CD14-positive monocyte (primary cell): ENCODE measurements at regions not wholly inside any gene's neighbourhood (a gene's known extent, or its start where the extent isn't known, plus 50 kb on each side); places are given as distances from the start of the nearest gene placed in this dataset.
"Not testable (repeated sequence)": the region's sequence is repeated elsewhere in the genome, so short reads cannot be mapped to it uniquely, and the experiment has no call there.

Source experiments
- DNase-seq, 3 donors: peaks; one replicate each; pipeline ENCODE4 v3.0.0-alpha.2; 2011 to 2022
- H2AFZ ChIP-seq: 2 replicates; pipeline ENCODE4 v1.6.0; 2012; ENCODE audit warnings: mild to moderate bottlenecking, low read depth, low read length, inconsistent platforms; ENCODE audit not compliant: insufficient read depth, poor library complexity, severe bottlenecking
- H3K27ac ChIP-seq, 2 donors: 1 replicate in 1 of 2; 2 replicates in 1 of 2; pipeline ENCODE4 v1.5.1; 2012 to 2013; ENCODE audit warnings: low read length in 2 of 2, control low read depth in 1 of 2, inconsistent platforms in 1 of 2, low read depth in 1 of 2, mild to moderate bottlenecking in 1 of 2
- H3K27me3 ChIP-seq, 2 donors: one replicate each; pipeline versions ENCODE4 v1.6.0 to v1.6.1; 2011 to 2013; ENCODE audit warnings: low read length in 2 of 2; ENCODE audit not compliant: control insufficient read depth in 2 of 2, insufficient read depth in 2 of 2
- H3K36me3 ChIP-seq, 2 donors: replicated peaks in 1 of 2; 1 replicate in 1 of 2; 2 replicates in 1 of 2; pipeline versions ENCODE4 v1.5.1 to v1.6.1; 2012 to 2013; ENCODE audit warnings: low read length in 2 of 2, control low read depth in 1 of 2, inconsistent platforms in 1 of 2, mild to moderate bottlenecking in 1 of 2; ENCODE audit not compliant: insufficient read depth in 2 of 2, control insufficient read depth in 1 of 2
- H3K4me1 ChIP-seq, 2 donors: 1 replicate in 1 of 2; 2 replicates in 1 of 2; pipeline versions ENCODE4 v1.5.1 to v1.6.1; 2012 to 2013; ENCODE audit warnings: low read length in 2 of 2, control low read depth in 1 of 2, inconsistent platforms in 1 of 2, mild to moderate bottlenecking in 1 of 2, moderate library complexity in 1 of 2; ENCODE audit not compliant: insufficient read depth in 2 of 2, control insufficient read depth in 1 of 2
- H3K4me2 ChIP-seq: replicated peaks from 2 replicates; pipeline ENCODE3; 2012; ENCODE audit warnings: low read length, moderate library complexity, mild to moderate bottlenecking; ENCODE audit not compliant: poor library complexity, severe bottlenecking; ENCODE audit errors: extremely low read depth
- H3K4me3 ChIP-seq, 3 experiments: fragments of 200-600 bp in 1 of 3; sonication (generic) in 1 of 3; replicated peaks in 1 of 3; 1 replicate in 2 of 3; 2 replicates in 1 of 3; pipeline ENCODE4 v1.5.1; 2011 to 2013; ENCODE audit warnings: low read length in 3 of 3, mild to moderate bottlenecking in 3 of 3, control low read depth in 2 of 3, low read depth in 2 of 3, inconsistent platforms in 1 of 3, moderate library complexity in 1 of 3
- H3K79me2 ChIP-seq: 2 replicates; pipeline ENCODE4 v1.6.0; 2012; ENCODE audit warnings: mild to moderate bottlenecking, control low read depth, inconsistent platforms, low read length, moderate library complexity; ENCODE audit not compliant: insufficient read depth
- H3K9ac ChIP-seq: 2 replicates; pipeline ENCODE4 v1.6.0; 2017; ENCODE audit warnings: low read length, mild to moderate bottlenecking; ENCODE audit not compliant: insufficient read depth, poor library complexity, severe bottlenecking
- H3K9me3 ChIP-seq, 2 donors: replicated peaks in 1 of 2; 1 replicate in 1 of 2; 2 replicates in 1 of 2; pipeline versions ENCODE4 v1.5.1 to v1.6.1; 2012 to 2013; ENCODE audit warnings: low read length in 2 of 2, control low read depth in 1 of 2; ENCODE audit not compliant: control insufficient read depth in 1 of 2, insufficient read depth in 1 of 2
- H4K20me1 ChIP-seq: 2 replicates; pipeline ENCODE4 v1.6.0; 2012; ENCODE audit warnings: mild to moderate bottlenecking, low read length, control low read depth, moderate library complexity; ENCODE audit not compliant: insufficient read depth
- H3K27ac Mint-ChIP-seq, 7 donors: one replicate each; pipeline ENCODE4 v1.8.0; 2020; ENCODE audit warnings: mild to moderate bottlenecking in 7 of 7, mixed read lengths in 7 of 7, moderate library complexity in 6 of 7, inconsistent platforms in 2 of 7
- H3K27me3 Mint-ChIP-seq, 3 donors: one replicate each; pipeline ENCODE4 v1.8.0; 2021 to 2022; ENCODE audit warnings: low read depth in 3 of 3, mild to moderate bottlenecking in 3 of 3, mixed read lengths in 3 of 3, moderate library complexity in 3 of 3, inconsistent platforms in 1 of 3
- H3K36me3 Mint-ChIP-seq, 2 donors: one replicate each; pipeline ENCODE4 v1.8.0; 2020; ENCODE audit warnings: mixed read lengths in 2 of 2, inconsistent platforms in 1 of 2, mild to moderate bottlenecking in 1 of 2
- H3K4me1 Mint-ChIP-seq: one replicate; pipeline ENCODE4 v1.8.0; 2020; ENCODE audit warnings: mild to moderate bottlenecking, mixed read lengths
- H3K4me3 Mint-ChIP-seq, 2 donors: one replicate each; pipeline ENCODE4 v1.8.0; 2020; ENCODE audit warnings: mild to moderate bottlenecking in 2 of 2, mixed read lengths in 2 of 2, moderate library complexity in 1 of 2
- H3K9me3 Mint-ChIP-seq, 7 donors: one replicate each; pipeline ENCODE4 v1.8.0; 2020 to 2022; ENCODE audit warnings: mixed read lengths in 7 of 7, mild to moderate bottlenecking in 6 of 7, moderate library complexity in 6 of 7, inconsistent platforms in 2 of 7
- WGBS: methylation state at CpG from one replicate; pipeline ENCODE4 v1.1.5; 2013; ENCODE audit warnings: missing lambda C conversion rate; ENCODE audit not compliant: insufficient coverage; 5-methylcytosine and 5-hydroxymethylcytosine counted together
- intact Hi-C, 2 donors: fragments of 100-400 bp; cut with micrococcal nuclease; formaldehyde crosslinking; loops; one replicate each; pipeline versions ENCODE4 v1.15.0 to v1.15.1; 2023

GRCh38 chr13:18822655-18823639, 358.7 kb downstream of the TUBA3C start:
- H3K4me1 Mint-ChIP-seq, H3K36me3 ChIP-seq, H3K9me3 Mint-ChIP-seq, H3K9ac ChIP-seq, H4K20me1 ChIP-seq, H3K4me2 ChIP-seq, H3K79me2 ChIP-seq, H3K27ac Mint-ChIP-seq, H3K4me3 ChIP-seq, H3K4me1 ChIP-seq, intact Hi-C loops, DNase-seq, H3K4me3 Mint-ChIP-seq, H3K9me3 ChIP-seq, H2AFZ ChIP-seq, H3K36me3 Mint-ChIP-seq, H3K27me3 Mint-ChIP-seq, H3K27ac ChIP-seq, H3K27me3 ChIP-seq: not testable (repeated sequence)
- no CpG with 5 or more reads among the region's 3 CpGs for WGBS

- H3K4me1 ChIP-seq, intact Hi-C loops, H3K27ac Mint-ChIP-seq, H3K9me3 ChIP-seq, H3K4me3 Mint-ChIP-seq, H3K4me3 ChIP-seq, H3K4me2 ChIP-seq, H4K20me1 ChIP-seq, H3K36me3 Mint-ChIP-seq, H3K27me3 Mint-ChIP-seq, H3K36me3 ChIP-seq, H3K79me2 ChIP-seq, H3K27me3 ChIP-seq, H3K4me1 Mint-ChIP-seq, DNase-seq, H3K27ac ChIP-seq, H2AFZ ChIP-seq, H3K9ac ChIP-seq: not testable (repeated sequence)
- peaks cover 0 to 14% (median 6%) of the 10 kb centered on the region in 7 donors for H3K9me3 Mint-ChIP-seq
- 100% methylated on average over 1 of the region's 2 CpGs for WGBS
Measured at GRCh38 chr13:18773988-18774387, 407.6 kb downstream of the TUBA3C start.

DNA sequence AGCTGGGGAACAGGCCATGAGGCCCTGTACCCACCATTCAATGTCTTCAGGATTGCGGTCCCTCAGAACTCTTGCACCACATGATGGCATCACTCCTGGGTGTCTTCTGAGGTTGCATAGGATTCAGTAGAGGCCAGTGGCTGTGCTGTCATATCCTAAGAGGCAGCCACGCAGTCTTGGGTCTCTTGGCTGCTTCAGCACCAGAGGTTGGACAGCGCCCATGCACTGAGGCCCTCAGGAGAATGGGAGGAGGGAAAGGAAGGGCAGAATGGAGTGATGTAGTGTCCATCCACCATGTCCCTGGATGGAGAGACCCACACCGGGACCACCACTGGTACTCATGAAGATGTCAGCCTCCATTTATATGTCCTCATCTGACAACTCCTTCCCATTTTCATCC, 439.9 kb downstream of the TUBA3C start:
- H3K4me3 ChIP-seq, H3K4me3 Mint-ChIP-seq, H3K4me1 ChIP-seq, DNase-seq, H3K4me2 ChIP-seq, H3K27me3 ChIP-seq, H2AFZ ChIP-seq, H3K4me1 Mint-ChIP-seq, H3K36me3 ChIP-seq, H4K20me1 ChIP-seq, H3K79me2 ChIP-seq, H3K9ac ChIP-seq, intact Hi-C loops, H3K27ac ChIP-seq, H3K36me3 Mint-ChIP-seq, H3K27ac Mint-ChIP-seq, H3K27me3 Mint-ChIP-seq: not testable (repeated sequence)
- 29% methylated on average over 1 of the region's 4 CpGs for WGBS
- H3K9me3 ChIP-seq = peaks cover 0 to 35% of the 10 kb centered on the region in 2 donors
- peaks cover 16 to 54% (median 32%) of the 10 kb centered on the region in 7 donors for H3K9me3 Mint-ChIP-seq
